Activated CD4-positive, alpha-beta T cell treated with anti-CD3 and anti-CD28 coated beads for 36 hours (primary cell): ENCODE measurements at regions not wholly inside any gene's neighbourhood (a gene's known extent, or its start where the extent isn't known, plus 50 kb on each side); places are given as distances from the start of the nearest gene placed in this dataset.

Experiments
- ATAC-seq: fragments of 200-7000 bp; cut with Tn5 transposase; one replicate; pipeline ENCODE4 v1.10.0; 2021; ENCODE audit warnings: mild to moderate bottlenecking, moderate library complexity
- CTCF ChIA-PET: fragments of 350-600 bp; sonication (Branson Sonifier 250); formaldehyde crosslinking; loops from one replicate; lab custom pipeline; 2021; ENCODE audit warnings: antibody characterized with exemption; lab: Charles Lee
- POLR2A ChIA-PET: fragments of 350-600 bp; sonication (Branson Sonifier 250); formaldehyde crosslinking; loops from one replicate; lab custom pipeline; 2021; ENCODE audit warnings: antibody characterized with exemption, inconsistent platforms; lab: Charles Lee
- DNase-seq: peaks from one replicate; pipeline ENCODE4 v3.0.0-alpha.2; 2020
- H3K27ac Mint-ChIP-seq: one replicate; pipeline ENCODE4 v1.8.0; 2021; ENCODE audit warnings: mixed read lengths
- H3K27me3 Mint-ChIP-seq: one replicate; pipeline ENCODE4 v1.8.0; 2021; ENCODE audit warnings: mixed read lengths
- H3K36me3 Mint-ChIP-seq: one replicate; pipeline ENCODE4 v1.8.0; 2021; ENCODE audit warnings: low read depth, mixed read lengths
- H3K4me1 Mint-ChIP-seq: one replicate; pipeline ENCODE4 v1.8.0; 2021; ENCODE audit warnings: mixed read lengths
- H3K4me3 Mint-ChIP-seq: one replicate; pipeline ENCODE4 v1.8.0; 2021; ENCODE audit warnings: mild to moderate bottlenecking, moderate library complexity, mixed read lengths
- H3K9me3 Mint-ChIP-seq: one replicate; pipeline ENCODE4 v1.8.0; 2021; ENCODE audit warnings: low read depth, mixed read lengths
- intact Hi-C, 2 experiments: fragments of 100-400 bp; cut with DNase I in 1 of 2; cut with micrococcal nuclease in 1 of 2; formaldehyde crosslinking; loops; one replicate each; pipeline versions ENCODE4 v1.14.2 to v1.15.1; 2022 to 2024; cut with DNase I, micrococcal nuclease

DNA sequence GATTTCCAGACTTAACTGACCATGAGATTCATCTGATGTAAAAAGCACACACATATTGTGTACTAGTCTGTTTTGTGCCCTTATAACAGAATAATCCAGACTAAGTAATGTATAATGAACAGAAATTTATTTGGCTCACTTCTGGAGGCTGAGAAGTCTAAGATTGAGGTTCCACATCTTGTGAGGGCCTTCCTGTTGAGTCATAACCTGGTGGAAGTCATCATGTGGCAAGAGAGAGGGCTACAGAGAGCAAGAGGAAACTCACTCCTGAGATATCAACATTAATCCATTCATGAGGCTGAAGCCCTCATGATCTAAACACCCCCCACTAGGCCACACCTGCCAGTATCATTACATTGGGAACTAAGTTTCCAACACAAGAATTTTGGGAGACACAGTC, 977.6 kb downstream of the MCTP2 start:
- no peak for DNase-seq
- ChIA-PET POLR2A (no interaction called here), CTCF (no interaction called here)
- H3K36me3 Mint-ChIP-seq: no peaks in the 10 kb centered on the region
- H3K27ac Mint-ChIP-seq: no peak overlapping the region
- no peak overlapping the region for H3K4me3 Mint-ChIP-seq
- peaks cover 12% of the 10 kb centered on the region for H3K9me3 Mint-ChIP-seq
- H3K4me1 Mint-ChIP-seq: no peaks in the 10 kb centered on the region
- ATAC-seq: no peak
- no peaks in the 10 kb centered on the region for H3K27me3 Mint-ChIP-seq
- intact Hi-C loops: no loop called here

DNA sequence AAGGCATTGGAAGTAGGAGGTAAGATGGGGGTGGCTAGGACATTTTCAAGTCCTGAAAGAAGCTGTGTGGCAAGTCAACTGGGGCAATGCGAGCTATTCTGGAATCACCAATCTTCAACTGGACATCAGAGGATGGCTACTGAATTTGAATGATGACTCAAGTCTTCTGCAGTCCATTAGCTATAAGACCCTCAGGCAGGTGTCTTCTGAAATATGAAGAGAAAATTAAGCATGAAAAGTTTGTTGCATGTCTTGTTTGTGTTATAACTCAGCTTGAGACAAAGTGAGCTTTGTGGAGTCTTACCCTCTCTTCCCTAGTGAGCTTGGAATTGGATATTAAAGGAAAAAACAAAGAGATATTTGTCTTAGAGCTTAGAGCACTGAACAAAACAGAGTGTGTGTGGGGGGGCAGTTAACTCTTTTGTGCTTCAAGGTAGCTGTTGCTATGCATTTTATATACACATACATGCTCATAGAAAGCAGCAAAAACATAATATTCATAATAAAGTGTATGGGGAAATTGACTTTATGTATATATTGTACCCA, 979.1 kb downstream of the MCTP2 start:
- H3K4me3 Mint-ChIP-seq: no peak overlapping the region
- H3K9me3 Mint-ChIP-seq: peaks cover 9% of the 10 kb centered on the region
- no peaks in the 10 kb centered on the region for H3K27me3 Mint-ChIP-seq
- no peak for ATAC-seq
- no peaks in the 10 kb centered on the region for H3K36me3 Mint-ChIP-seq
- DNase-seq: no peak
- POLR2A ChIA-PET: no interaction called here
- CTCF ChIA-PET: interaction anchor here (0.7 kb wide), 1 partner anchor 19 kb away, joined by 4 read pairs; no protein-coding TSS in a partner anchor
- no peak overlapping the region for H3K27ac Mint-ChIP-seq
- no peaks in the 10 kb centered on the region for H3K4me1 Mint-ChIP-seq
- intact Hi-C loops: no loop called here

DNA sequence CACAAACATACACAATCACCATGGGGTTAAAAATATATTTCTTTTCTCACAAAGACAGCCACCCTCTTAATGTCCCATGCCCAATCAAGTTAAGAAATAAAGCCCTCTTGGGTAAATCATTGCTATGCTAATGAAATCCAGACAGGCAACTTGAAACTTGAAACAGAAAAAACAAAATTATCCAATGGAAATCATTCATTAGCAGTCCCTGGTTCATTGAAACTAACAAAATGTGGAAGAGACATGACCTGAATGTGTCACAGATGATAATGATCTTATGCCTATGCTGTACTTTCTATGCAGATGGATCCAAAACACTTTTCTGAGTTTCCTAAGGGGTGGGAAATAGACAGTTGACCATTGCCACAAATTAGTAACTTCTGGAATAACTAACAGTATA, 983.7 kb downstream of the MCTP2 start:
- Mint-ChIP-seq H3K27me3 (no peaks in the 10 kb centered on the region), H3K27ac (no peak overlapping the region), H3K36me3 (no peaks in the 10 kb centered on the region), H3K4me1 (no peaks in the 10 kb centered on the region), H3K9me3 (peaks cover 8% of the 10 kb centered on the region), H3K4me3 (no peak overlapping the region)
- POLR2A ChIA-PET: no interaction called here
- ATAC-seq (no peak), DNase-seq (no peak)
- CTCF ChIA-PET: interaction anchor here (0.6 kb wide), 1 partner anchor 55 kb away, joined by 5 read pairs; no protein-coding TSS in a partner anchor
- intact Hi-C loops: no loop called here

DNA sequence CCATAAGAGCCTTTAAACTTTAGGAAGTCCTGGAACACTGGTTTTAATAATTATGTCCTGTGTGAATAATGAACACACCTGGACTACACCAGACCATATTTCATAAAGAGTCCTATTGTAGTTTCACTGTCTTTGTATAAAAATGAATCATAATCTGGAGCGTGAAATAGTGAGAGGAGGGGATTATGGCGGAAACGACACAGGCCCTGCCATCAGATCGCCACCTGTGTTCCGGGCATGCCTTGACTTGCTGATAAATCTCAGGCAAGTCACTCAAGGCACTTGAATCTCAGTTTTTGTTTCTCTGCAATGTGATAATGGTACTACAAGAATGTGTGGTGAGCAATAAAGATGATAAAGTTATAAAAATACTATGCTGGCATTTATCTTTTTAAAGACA, 995.5 kb downstream of the MCTP2 start:
- no peak overlapping the region for H3K27ac Mint-ChIP-seq
- H3K4me3 Mint-ChIP-seq: no peak overlapping the region
- ATAC-seq (no peak), DNase-seq (no peak)
- peaks cover 17% of the 10 kb centered on the region for H3K9me3 Mint-ChIP-seq
- H3K27me3 Mint-ChIP-seq: peaks cover 6% of the 10 kb centered on the region
- no peaks in the 10 kb centered on the region for H3K4me1 Mint-ChIP-seq
- no peaks in the 10 kb centered on the region for H3K36me3 Mint-ChIP-seq
- POLR2A ChIA-PET: no interaction called here
- CTCF ChIA-PET: no interaction called here
- intact Hi-C loops: loop anchor here in 1 of 2 experiments (10.0 kb wide), 1 partner anchor 48 kb away; no protein-coding TSS in a partner anchor

DNA sequence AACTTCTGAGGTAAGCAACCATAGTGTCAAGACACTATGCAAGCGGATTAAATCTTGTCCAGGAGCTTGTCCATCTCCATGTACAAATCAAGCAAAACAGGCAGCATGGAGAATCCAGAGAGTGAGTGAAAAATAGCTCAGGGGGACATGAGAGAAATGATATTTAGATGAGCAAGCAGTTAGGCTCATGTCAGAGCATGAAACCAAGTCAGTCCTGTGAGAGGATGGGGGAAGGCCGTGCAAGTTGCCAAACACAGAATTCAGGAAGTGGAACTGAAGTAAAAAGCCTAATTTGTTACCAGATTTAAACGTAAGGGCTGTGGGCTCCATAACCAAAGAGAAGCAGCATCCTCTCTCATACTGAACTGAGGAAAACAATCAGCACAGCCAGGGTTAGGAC, 995.9 kb downstream of the MCTP2 start:
- no peaks in the 10 kb centered on the region for H3K4me1 Mint-ChIP-seq
- H3K4me3 Mint-ChIP-seq: no peak overlapping the region
- no peaks in the 10 kb centered on the region for H3K36me3 Mint-ChIP-seq
- intact Hi-C loops: loop anchor here in 1 of 2 experiments (10.0 kb wide), 1 partner anchor 48 kb away; no protein-coding TSS in a partner anchor
- ChIA-PET CTCF (no interaction called here), POLR2A (no interaction called here)
- H3K9me3 Mint-ChIP-seq: peaks cover 18% of the 10 kb centered on the region
- DNase-seq (no peak), ATAC-seq (no peak)
- H3K27me3 Mint-ChIP-seq: peaks cover 6% of the 10 kb centered on the region
- H3K27ac Mint-ChIP-seq: no peak overlapping the region

DNA sequence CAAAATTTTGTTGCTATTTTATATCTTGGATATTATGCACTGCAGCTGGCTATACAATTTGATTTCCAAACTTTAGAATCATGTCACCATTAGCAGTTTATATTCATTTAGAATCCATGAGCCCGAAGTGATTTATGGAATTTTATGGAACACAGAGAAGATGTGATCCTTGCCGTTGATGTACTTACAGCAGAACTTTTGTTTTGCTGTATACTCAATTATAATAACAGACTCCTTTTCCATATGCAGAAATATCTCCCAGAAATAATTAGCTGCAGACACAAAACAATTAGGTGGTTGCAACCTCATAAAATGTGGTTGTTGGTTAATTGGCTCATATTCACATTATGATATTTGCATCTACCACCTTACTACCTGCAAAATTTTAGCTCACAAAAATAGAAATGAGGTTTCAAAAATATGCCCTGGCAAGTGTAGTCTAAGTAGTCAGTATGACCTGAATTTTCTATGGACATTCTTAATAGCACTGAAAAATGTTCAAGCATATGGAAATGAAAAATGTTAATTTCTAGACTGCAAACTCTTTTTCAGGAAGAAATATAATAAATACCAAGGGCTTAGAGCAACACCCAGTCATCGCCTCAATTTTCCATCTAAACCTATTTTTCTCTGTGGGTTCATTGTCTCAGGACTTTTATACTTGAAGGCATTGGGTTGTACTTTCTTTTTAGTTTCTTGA, 997.6 kb downstream of the MCTP2 start:
- ChIA-PET CTCF (interaction anchor here (1.2 kb wide), 1 partner anchor 19 kb away, joined by 4 read pairs; no protein-coding TSS in a partner anchor), POLR2A (no interaction called here)
- no peak for ATAC-seq
- Mint-ChIP-seq H3K4me1 (no peaks in the 10 kb centered on the region), H3K27me3 (peaks cover 6% of the 10 kb centered on the region), H3K36me3 (no peaks in the 10 kb centered on the region), H3K9me3 (peaks cover 11% of the 10 kb centered on the region), H3K4me3 (no peak overlapping the region), H3K27ac (no peak overlapping the region)
- intact Hi-C loops: loop anchor here in 1 of 2 experiments (10.0 kb wide), 1 partner anchor 46 kb away; no protein-coding TSS in a partner anchor
- DNase-seq: no peak

DNA sequence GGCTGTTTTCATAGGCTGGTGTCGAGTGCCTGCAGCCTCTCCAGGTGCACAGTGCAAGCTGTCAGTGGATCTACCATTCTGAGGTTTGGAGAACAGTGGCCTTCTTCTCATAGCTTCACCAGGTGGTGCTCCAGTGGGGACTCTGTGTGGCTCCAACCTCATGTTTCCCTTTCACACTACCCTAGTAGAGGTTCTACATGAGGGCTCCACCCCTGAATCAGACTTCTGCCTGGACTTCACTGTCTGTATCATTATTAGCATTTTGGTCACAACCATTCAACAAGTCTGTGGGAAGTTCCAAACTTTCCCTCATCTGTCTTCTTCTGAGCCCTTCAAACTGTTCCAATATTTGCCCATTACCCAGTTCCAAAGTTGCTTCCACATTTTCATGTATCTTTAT, 1003.7 kb downstream of the MCTP2 start:
- Mint-ChIP-seq H3K4me1 (no peaks in the 10 kb centered on the region), H3K27ac (no peak overlapping the region), H3K4me3 (no peak overlapping the region), H3K9me3 (peaks cover 12% of the 10 kb centered on the region), H3K36me3 (no peaks in the 10 kb centered on the region), H3K27me3 (no peaks in the 10 kb centered on the region)
- intact Hi-C loops: no loop called here
- ATAC-seq (no peak), DNase-seq (no peak)
- ChIA-PET POLR2A (no interaction called here), CTCF (interaction anchor here (0.6 to 0.8 kb wide), 2 partner anchors 38 to 357 kb away, joined by 3 read pairs; no protein-coding TSS in a partner anchor)

DNA sequence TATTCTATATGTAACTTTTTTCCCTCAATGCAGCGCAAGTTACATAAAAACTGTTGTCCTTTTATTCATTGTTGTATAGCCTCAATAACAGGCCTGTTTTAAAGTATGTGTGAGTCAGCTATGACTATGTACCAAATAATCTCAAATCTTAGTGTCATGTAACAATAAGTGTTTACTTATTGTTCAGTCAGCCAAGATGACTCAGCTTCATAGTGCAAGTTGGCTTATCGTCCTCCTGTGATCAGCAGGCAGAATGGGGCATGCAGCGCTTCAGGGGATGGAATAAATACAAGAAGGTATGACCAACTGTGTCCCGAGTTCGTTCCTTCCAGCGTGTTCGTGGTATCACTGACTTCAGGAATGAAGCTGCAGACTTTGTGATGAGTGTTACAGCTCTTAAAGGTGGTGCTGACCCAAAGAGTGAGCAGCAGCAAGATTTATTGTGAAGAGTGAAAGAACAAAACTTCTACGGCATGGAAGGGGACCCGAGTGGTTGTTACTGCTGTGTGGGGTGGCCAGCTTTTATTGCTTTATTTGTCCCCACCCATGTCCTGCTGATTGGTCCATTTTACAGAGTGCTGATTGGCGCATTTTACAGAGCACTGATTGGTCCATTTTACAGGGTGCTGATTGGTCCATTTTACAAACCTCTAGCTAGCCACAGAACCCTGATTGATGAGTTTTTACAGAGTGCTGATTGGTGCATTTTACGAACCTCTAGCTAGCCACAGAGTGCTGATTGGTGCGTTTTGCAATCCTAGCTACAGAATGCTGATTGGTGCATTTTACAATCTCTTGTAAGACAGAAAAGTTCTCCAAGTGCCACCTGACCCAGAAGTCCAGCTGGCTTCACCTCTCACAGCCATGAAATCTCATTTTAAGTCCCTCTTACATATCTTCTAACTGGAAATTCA, 1016.0 kb downstream of the MCTP2 start:
- no peaks in the 10 kb centered on the region for H3K4me1 Mint-ChIP-seq
- CTCF ChIA-PET: interaction anchor here (1.2 kb wide), 1 partner anchor 10 kb away, joined by 3 read pairs; no protein-coding TSS in a partner anchor
- H3K27me3 Mint-ChIP-seq: peaks cover 3% of the 10 kb centered on the region
- no peak overlapping the region for H3K27ac Mint-ChIP-seq
- no peaks in the 10 kb centered on the region for H3K36me3 Mint-ChIP-seq
- no peak for DNase-seq
- intact Hi-C loops: no loop called here
- H3K9me3 Mint-ChIP-seq: no peaks in the 10 kb centered on the region
- ATAC-seq: no peak
- POLR2A ChIA-PET: no interaction called here
- H3K4me3 Mint-ChIP-seq: no peak overlapping the region

DNA sequence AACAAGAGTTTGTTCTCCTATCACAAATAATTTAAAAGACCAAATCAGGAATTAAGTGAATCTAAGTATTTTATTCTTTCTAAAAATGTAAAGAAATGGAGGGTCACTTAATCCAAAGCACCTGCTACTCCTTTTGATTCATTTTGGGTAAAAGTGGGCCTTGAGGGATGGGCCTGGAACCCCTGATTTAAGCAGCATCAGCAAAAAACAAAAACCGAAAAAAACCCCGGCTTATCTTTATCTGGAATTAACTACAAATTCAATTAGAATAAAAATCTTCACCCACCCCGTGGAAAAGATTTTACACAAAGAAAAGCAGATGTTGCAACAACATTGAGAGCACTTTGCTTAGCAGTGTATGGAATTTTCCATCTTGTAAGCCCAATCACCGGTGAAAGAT, 1018.2 kb downstream of the MCTP2 start:
- Mint-ChIP-seq H3K9me3 (no peaks in the 10 kb centered on the region), H3K4me1 (no peaks in the 10 kb centered on the region), H3K4me3 (no peak overlapping the region), H3K36me3 (no peaks in the 10 kb centered on the region), H3K27ac (no peak overlapping the region), H3K27me3 (peaks cover 2% of the 10 kb centered on the region)
- ATAC-seq (no peak), DNase-seq (no peak)
- intact Hi-C loops: no loop called here
- CTCF ChIA-PET: interaction anchor here (0.7 to 1.7 kb wide), 2 partner anchors 13 to 1078 kb away, joined by 3 to 5 read pairs; no protein-coding TSS in a partner anchor
- POLR2A ChIA-PET: interaction anchor here (0.7 kb wide), 1 partner anchor 135 kb away, joined by 5 read pairs; no protein-coding TSS in a partner anchor

DNA sequence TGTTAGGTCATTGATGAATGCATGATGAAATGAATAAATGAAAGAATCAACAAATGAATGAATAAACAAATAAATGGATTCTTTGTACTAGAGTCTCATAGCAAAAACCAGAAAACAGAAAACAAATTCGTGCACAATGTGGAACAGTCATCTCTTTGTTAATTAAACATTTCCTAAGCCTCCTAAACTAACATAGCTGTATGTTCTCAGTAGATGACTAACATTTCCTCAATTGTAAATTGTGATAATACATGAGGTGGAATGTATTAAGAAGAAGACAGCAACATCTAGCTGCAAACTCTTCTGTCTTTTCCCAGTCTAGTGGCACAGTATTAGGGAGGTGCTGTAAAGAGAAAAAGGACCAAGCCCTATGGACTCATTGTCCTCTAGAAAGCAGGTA, 1021.0 kb downstream of the MCTP2 start:
- ChIA-PET POLR2A (no interaction called here), CTCF (no interaction called here)
- Mint-ChIP-seq H3K4me1 (no peaks in the 10 kb centered on the region), H3K36me3 (no peaks in the 10 kb centered on the region), H3K4me3 (no peak overlapping the region), H3K9me3 (no peaks in the 10 kb centered on the region), H3K27me3 (peaks cover 8% of the 10 kb centered on the region), H3K27ac (no peak overlapping the region)
- DNase-seq: no peak
- ATAC-seq: no peak
- intact Hi-C loops: no loop called here

DNA sequence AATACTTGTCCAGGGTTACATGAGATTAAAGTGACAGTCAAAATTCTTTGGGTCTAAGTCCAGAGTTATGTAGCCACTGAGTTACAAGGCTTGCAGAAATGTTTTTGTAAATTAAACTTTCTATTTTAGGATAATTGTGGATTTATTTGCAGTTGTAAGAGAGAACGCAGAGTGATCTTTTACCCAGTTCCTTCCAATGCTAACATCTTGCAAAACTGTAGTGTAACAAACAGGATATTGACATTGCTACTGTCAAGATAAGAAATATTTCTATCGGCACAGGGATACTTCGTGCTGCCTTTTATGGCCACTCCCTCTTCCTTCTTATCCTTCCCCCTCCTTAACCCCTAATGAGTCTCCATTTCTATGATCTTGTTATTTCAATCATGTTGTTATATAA, 1022.9 kb downstream of the MCTP2 start:
- no peak overlapping the region for H3K4me3 Mint-ChIP-seq
- ATAC-seq: no peak

More for the DNA sequence above, 1022.9 kb downstream of the MCTP2 start:
- ChIA-PET POLR2A (no interaction called here), CTCF (no interaction called here)
- H3K27me3 Mint-ChIP-seq: peaks cover 19% of the 10 kb centered on the region
- intact Hi-C loops: no loop called here
- H3K27ac Mint-ChIP-seq: no peak overlapping the region
- H3K4me1 Mint-ChIP-seq: no peaks in the 10 kb centered on the region
- no peaks in the 10 kb centered on the region for H3K9me3 Mint-ChIP-seq
- no peak for DNase-seq
- H3K36me3 Mint-ChIP-seq: no peaks in the 10 kb centered on the region
